K562 (cell line): ENCODE measurements at regions not wholly inside any gene's neighbourhood (a gene's known extent, or its start where the extent isn't known, plus 50 kb on each side); places are given as distances from the start of the nearest gene placed in this dataset.

Experiments
- ATAC-seq: fragments of 200-7000 bp; cut with Tn5 transposase; 3 replicates; pipeline ENCODE4 v1.9.1; 2020; ENCODE audit warnings: moderate library complexity
- BruUV-seq: library from RNA; stranded (reverse); fragments of 400-500 nt; replicated peaks from 2 replicates; lab custom pipeline; 2021; lab: Mats Ljungman, UMichigan
- CTCF ChIA-PET: fragments of 300-600 bp; formaldehyde crosslinking; extraction: SDS; loops from one replicate; lab custom pipeline; 2021; ENCODE audit warnings: low intra/inter-chr PET ratio; lab: Yijun Ruan, JAX
- POLR2A ChIA-PET: fragments of 300-600, 350-650 bp; sonication (Branson Sonifier 250); formaldehyde crosslinking; extraction: SDS; loops from one replicate; lab custom pipeline; 2021; ENCODE audit warnings: antibody characterized with exemption, inconsistent platforms; lab: Yijun Ruan, JAX
- DNase-seq, 4 experiments: peaks; one replicate each; pipeline versions ENCODE4 v3.0.0 to v3.0.0-alpha.2; 2011 to 2018; ENCODE audit warnings: low spot score in 3 of 4, mixed read lengths in 3 of 4; ENCODE audit errors: extremely low read depth in 1 of 4
- FAIRE-seq: peaks from 2 replicates; lab custom pipeline; 2011; peaks lifted over from hg19 to GRCh38; lab: Jason Lieb, UNC
- H2AFZ ChIP-seq: 2 replicates; pipeline ENCODE4 v1.6.0; 2011; ENCODE audit warnings: low read depth, low read length, control low read depth, inconsistent platforms
- H3K27ac ChIP-seq: fragments of 200-600 bp; 3 replicates; pipeline ENCODE4 v1.8.0; 2011; ENCODE audit warnings: low read depth, mild to moderate bottlenecking, control low read depth, inconsistent platforms, low read length, moderate library complexity, mixed read lengths; ENCODE audit errors: extremely low read depth
- H3K27me3 ChIP-seq, 2 experiments: fragments of 300-600 bp in 1 of 2; 2 replicates in 1 of 2; 3 replicates in 1 of 2; pipeline versions ENCODE4 v1.6.0 to v1.8.0; 2011; ENCODE audit warnings: inconsistent platforms in 2 of 2, low read length in 2 of 2, mild to moderate bottlenecking in 1 of 2, mixed read lengths in 1 of 2, moderate library complexity in 1 of 2; ENCODE audit not compliant: control insufficient read depth in 2 of 2, insufficient read depth in 2 of 2
- H3K36me3 ChIP-seq: fragments of 300-600 bp; 3 replicates; pipeline ENCODE4 v1.8.0; 2011; ENCODE audit warnings: mild to moderate bottlenecking, low read length, inconsistent platforms; ENCODE audit not compliant: control insufficient read depth, insufficient read depth
- H3K4me1 ChIP-seq, 2 experiments: fragments of 200-600 bp in 1 of 2; replicated peaks in 1 of 2; 2 replicates in 1 of 2; 3 replicates in 1 of 2; pipeline versions ENCODE4 v1.5.1 to v1.8.0; 2011; ENCODE audit warnings: inconsistent platforms in 2 of 2, low read length in 2 of 2, mild to moderate bottlenecking in 1 of 2, mixed read lengths in 1 of 2, moderate library complexity in 1 of 2; ENCODE audit not compliant: control insufficient read depth in 2 of 2, insufficient read depth in 2 of 2
- H3K4me2 ChIP-seq: 2 replicates; pipeline ENCODE4 v1.6.1; 2011; ENCODE audit warnings: low read length, control low read depth, inconsistent platforms, mixed read lengths; ENCODE audit not compliant: insufficient read depth
- H3K4me3 ChIP-seq: fragments of 200-600 bp; sonication (generic), shearing (Covaris generic); 2 replicates; pipeline ENCODE4 v1.5.1; 2016; ENCODE audit warnings: control low read depth, inconsistent platforms
- H3K79me2 ChIP-seq: fragments of 200-600 bp; 3 replicates; pipeline ENCODE4 v1.8.0; 2011; ENCODE audit warnings: low read length, inconsistent platforms; ENCODE audit not compliant: control insufficient read depth, insufficient read depth
- H3K9ac ChIP-seq, 2 experiments: 2 replicates each; pipeline versions ENCODE4 v1.6.0 to v1.6.1; 2011; ENCODE audit warnings: low read depth in 2 of 2, low read length in 2 of 2, control low read depth in 1 of 2, inconsistent platforms in 1 of 2, mild to moderate bottlenecking in 1 of 2, mixed read lengths in 1 of 2; ENCODE audit not compliant: insufficient read depth in 1 of 2
- H3K9me1 ChIP-seq: one replicate; pipeline ENCODE4 v1.6.0; 2011; ENCODE audit warnings: inconsistent platforms, mild to moderate bottlenecking, low read length, moderate library complexity; ENCODE audit not compliant: control insufficient read depth, insufficient read depth
- H3K9me3 ChIP-seq: replicated peaks from 2 replicates; pipeline ENCODE4 v1.5.1; 2011; ENCODE audit warnings: low read depth, low read length, inconsistent platforms; ENCODE audit not compliant: control insufficient read depth, insufficient read depth
- H4K20me1 ChIP-seq: replicated peaks from 2 replicates; pipeline ENCODE4 v1.6.1; 2011; ENCODE audit warnings: low read length, inconsistent platforms, mixed read lengths; ENCODE audit not compliant: control insufficient read depth, insufficient read depth
- BCOR ChIP-seq: fragments of 450-650 bp; IDR thresholded peaks from 2 replicates; pipeline ENCODE4 v1.6.1; 2016
- GATAD2B ChIP-seq: fragments of 450-650 bp; IDR thresholded peaks from 2 replicates; pipeline ENCODE4 v1.6.1; 2017; ENCODE audit warnings: mild to moderate bottlenecking, borderline replicate concordance
- MCM3 ChIP-seq: fragments of 450-650 bp; IDR thresholded peaks from 2 replicates; pipeline ENCODE4 v1.6.1; 2016
- RBM25 ChIP-seq: fragments of 200-400 bp; formaldehyde crosslinking; IDR thresholded peaks from 2 replicates; pipeline ENCODE4 v1.6.1; 2018; ENCODE audit warnings: low read length, low read depth, moderate library complexity; ENCODE audit not compliant: severe bottlenecking
- ZNF175 ChIP-seq: fragments of 200-800 bp; sonication (Bioruptor generic); IDR thresholded peaks from 2 replicates; pipeline ENCODE4 v1.6.1; 2016; ENCODE audit warnings: low read depth, mild to moderate bottlenecking, missing genetic modification characterization, missing compliant biosample characterization
- ZNF785 ChIP-seq: fragments of 250-450 bp; sonication (Bioruptor Pico); IDR thresholded peaks from 2 replicates; pipeline ENCODE4 v1.4.0; 2020; ENCODE audit warnings: mild to moderate bottlenecking
- WGBS: fragments of 100-300 bp; shearing (Covaris generic); methylation state at CpG from one replicate; pipeline ENCODE4 v1.1.6; 2016; ENCODE audit warnings: low coverage, mixed read lengths; ENCODE audit not compliant: insufficient coverage; ENCODE audit errors: missing lambda C conversion rate; 5-methylcytosine and 5-hydroxymethylcytosine counted together
- in situ Hi-C: fragments of 300-500 bp; cut with MboI; formaldehyde crosslinking; loops from 4 replicates; pipeline ENCODE4 v1.15.0; 2018; ENCODE audit warnings: inconsistent platforms, mixed read lengths
- intact Hi-C: fragments of 100-400 bp; cut with micrococcal nuclease; formaldehyde crosslinking; loops from 2 replicates; pipeline ENCODE4 v1.14.2; 2022
- TF ChIP-seq, protein P1 (sequence below): fragments of 250-450 bp; sonication (Bioruptor Pico); IDR thresholded peaks from 2 replicates; pipeline ENCODE4 v1.4.0; 2020
- TF ChIP-seq, protein P2 (sequence below), 2 experiments: fragments of 450-650 bp; IDR thresholded peaks; 2 replicates each; pipeline ENCODE4 v1.6.1; 2018; ENCODE audit warnings: mild to moderate bottlenecking in 2 of 2, low read depth in 1 of 2; ENCODE audit not compliant: partially characterized antibody in 2 of 2

DNA sequence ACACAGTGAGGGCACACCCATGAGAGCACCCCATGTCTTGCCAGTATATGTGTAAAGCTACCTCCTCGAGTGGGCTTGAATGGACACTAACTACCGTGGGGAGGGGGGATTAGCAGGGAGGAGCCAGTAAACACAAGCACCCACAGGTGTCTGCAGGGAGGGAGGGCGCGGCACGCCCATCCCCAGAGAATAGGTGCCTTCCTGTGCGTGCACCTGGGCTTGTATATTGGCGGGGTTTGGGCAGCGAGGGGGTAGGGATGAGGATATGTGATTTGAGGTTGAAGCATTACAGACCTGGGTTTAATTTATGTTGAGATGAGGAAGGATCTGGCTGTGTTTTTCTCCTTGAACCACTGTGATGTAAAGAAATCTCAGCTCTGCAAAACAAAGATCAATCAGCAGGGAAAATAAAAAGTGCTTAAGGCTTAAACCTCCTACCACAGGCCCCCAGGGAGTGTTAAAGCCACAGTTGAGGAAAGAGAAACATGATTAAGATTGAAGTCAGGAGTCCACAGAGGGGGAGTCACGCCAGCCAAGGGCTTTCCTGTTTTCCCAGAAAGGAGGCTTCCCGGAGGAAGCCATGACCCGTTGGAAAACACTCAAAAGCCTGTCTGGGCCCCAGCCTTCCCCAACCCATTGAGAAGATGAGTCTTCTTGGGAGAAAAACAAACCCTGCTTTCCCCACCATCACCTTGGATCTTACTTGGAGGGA, 80.0 kb downstream of the CAMK2N1 start (continued):
- TF ChIP-seq BCOR, result no peak
- no peak for TF ChIP-seq MCM3
- no peak for TF ChIP-seq ZNF175
- no peak for TF ChIP-seq ZNF785 (CRISPR knock-in tag)
- TF ChIP-seq GATAD2B, result no peak
- TF ChIP-seq, all 486 proteins: peak for 0

DNA sequence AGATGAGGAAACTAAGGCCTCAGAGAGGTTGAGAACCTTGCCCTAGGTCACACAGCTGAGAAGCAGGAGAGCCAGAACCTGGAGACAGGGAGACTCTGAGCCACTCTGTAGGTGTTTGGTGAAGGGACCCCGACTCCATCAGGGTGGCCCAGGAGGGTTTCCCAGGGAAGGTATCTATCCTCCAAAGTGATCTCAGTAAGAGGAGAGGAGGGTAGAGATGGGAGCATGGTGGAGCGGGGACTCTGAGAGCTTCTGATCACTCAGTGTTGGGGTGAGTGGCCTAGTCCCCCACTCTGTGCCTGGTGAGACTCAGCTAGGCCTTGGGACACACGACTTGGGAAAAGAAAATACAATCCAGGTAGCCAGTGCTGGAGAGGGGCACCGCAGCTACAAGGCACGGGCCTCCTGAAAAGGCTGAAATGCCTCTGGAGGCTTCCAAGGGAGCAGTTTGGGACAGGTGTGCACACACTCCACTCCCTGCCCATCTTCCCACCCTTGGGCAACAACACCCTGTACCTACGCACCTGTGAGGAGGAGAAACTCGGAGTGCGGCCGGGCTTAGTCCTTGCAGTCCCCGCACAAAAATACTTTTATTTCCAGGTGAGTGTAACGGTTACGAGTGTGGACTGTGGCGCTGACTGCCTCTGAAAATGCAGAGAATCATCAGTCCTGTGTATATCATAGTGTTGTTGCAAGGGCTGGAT, 80.8 kb downstream of the CAMK2N1 start:
- CTCF ChIA-PET, result interaction anchor here (0.5 kb wide), 1 partner anchor 64 kb away, joined by 3 read pairs; no protein-coding TSS in a partner anchor
- under 1% methylated on average over 13 of the region's 13 CpGs for WGBS
- ATAC-seq (no peak), DNase-seq (no peak), FAIRE-seq (no peak)
- intact Hi-C loops (no loop called here), in situ Hi-C loops (no loop called here)
- H3K4me2 ChIP-seq, result no peak overlapping the region
- POLR2A ChIA-PET, result interaction anchor here (1.4 kb wide), 1 partner anchor 8 kb away, joined by 4 read pairs; no protein-coding TSS in a partner anchor
- H3K9me3 ChIP-seq, result no peaks in the 10 kb centered on the region
- H3K27ac ChIP-seq, result no peak overlapping the region
- no peak overlapping the region for H3K4me3 ChIP-seq
- H3K9ac ChIP-seq, result no peak overlapping the region
- no peaks in the 10 kb centered on the region for H3K79me2 ChIP-seq
- no peaks in the 10 kb centered on the region for H3K36me3 ChIP-seq
- BruUV-seq, result no TSS peak
- H2AFZ ChIP-seq, result no peak overlapping the region
- no peaks in the 10 kb centered on the region; a peak in 1 of 5 replicates for H3K4me1 ChIP-seq
- peaks cover 15 to 43% of the 10 kb centered on the region in 2 experiments for H3K27me3 ChIP-seq
- H3K9me1 ChIP-seq, result no peaks in the 10 kb centered on the region
- H4K20me1 ChIP-seq, result 0 out of 2 replicates have a peak, but pooled peaks cover 13% of the 10 kb centered on the region
- TF ChIP-seq, protein P1, sequence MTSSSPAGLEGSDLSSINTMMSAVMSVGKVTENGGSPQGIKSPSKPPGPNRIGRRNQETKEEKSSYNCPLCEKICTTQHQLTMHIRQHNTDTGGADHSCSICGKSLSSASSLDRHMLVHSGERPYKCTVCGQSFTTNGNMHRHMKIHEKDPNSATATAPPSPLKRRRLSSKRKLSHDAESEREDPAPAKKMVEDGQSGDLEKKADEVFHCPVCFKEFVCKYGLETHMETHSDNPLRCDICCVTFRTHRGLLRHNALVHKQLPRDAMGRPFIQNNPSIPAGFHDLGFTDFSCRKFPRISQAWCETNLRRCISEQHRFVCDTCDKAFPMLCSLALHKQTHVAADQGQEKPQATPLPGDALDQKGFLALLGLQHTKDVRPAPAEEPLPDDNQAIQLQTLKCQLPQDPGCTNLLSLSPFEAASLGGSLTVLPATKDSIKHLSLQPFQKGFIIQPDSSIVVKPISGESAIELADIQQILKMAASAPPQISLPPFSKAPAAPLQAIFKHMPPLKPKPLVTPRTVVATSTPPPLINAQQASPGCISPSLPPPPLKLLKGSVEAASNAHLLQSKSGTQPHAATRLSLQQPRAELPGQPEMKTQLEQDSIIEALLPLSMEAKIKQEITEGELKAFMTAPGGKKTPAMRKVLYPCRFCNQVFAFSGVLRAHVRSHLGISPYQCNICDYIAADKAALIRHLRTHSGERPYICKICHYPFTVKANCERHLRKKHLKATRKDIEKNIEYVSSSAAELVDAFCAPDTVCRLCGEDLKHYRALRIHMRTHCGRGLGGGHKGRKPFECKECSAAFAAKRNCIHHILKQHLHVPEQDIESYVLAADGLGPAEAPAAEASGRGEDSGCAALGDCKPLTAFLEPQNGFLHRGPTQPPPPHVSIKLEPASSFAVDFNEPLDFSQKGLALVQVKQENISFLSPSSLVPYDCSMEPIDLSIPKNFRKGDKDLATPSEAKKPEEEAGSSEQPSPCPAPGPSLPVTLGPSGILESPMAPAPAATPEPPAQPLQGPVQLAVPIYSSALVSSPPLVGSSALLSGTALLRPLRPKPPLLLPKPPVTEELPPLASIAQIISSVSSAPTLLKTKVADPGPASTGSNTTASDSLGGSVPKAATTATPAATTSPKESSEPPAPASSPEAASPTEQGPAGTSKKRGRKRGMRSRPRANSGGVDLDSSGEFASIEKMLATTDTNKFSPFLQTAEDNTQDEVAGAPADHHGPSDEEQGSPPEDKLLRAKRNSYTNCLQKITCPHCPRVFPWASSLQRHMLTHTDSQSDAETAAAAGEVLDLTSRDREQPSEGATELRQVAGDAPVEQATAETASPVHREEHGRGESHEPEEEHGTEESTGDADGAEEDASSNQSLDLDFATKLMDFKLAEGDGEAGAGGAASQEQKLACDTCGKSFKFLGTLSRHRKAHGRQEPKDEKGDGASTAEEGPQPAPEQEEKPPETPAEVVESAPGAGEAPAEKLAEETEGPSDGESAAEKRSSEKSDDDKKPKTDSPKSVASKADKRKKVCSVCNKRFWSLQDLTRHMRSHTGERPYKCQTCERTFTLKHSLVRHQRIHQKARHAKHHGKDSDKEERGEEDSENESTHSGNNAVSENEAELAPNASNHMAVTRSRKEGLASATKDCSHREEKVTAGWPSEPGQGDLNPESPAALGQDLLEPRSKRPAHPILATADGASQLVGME (CRISPR knock-in tag), result no peak
- TF ChIP-seq, protein P2, sequence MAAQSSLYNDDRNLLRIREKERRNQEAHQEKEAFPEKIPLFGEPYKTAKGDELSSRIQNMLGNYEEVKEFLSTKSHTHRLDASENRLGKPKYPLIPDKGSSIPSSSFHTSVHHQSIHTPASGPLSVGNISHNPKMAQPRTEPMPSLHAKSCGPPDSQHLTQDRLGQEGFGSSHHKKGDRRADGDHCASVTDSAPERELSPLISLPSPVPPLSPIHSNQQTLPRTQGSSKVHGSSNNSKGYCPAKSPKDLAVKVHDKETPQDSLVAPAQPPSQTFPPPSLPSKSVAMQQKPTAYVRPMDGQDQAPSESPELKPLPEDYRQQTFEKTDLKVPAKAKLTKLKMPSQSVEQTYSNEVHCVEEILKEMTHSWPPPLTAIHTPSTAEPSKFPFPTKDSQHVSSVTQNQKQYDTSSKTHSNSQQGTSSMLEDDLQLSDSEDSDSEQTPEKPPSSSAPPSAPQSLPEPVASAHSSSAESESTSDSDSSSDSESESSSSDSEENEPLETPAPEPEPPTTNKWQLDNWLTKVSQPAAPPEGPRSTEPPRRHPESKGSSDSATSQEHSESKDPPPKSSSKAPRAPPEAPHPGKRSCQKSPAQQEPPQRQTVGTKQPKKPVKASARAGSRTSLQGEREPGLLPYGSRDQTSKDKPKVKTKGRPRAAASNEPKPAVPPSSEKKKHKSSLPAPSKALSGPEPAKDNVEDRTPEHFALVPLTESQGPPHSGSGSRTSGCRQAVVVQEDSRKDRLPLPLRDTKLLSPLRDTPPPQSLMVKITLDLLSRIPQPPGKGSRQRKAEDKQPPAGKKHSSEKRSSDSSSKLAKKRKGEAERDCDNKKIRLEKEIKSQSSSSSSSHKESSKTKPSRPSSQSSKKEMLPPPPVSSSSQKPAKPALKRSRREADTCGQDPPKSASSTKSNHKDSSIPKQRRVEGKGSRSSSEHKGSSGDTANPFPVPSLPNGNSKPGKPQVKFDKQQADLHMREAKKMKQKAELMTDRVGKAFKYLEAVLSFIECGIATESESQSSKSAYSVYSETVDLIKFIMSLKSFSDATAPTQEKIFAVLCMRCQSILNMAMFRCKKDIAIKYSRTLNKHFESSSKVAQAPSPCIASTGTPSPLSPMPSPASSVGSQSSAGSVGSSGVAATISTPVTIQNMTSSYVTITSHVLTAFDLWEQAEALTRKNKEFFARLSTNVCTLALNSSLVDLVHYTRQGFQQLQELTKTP (IDR thresholded peaks at IDR 0.05; ENCODE audit: low read depth in 1 of 2, partially characterized antibody in 2 of 2), result no peak
- peak; percentile 49 for TF ChIP-seq RBM25
